ENCODE measurements at regions not wholly inside any gene's neighbourhood (a gene's known extent, or its start where the extent isn't known, plus 50 kb on each side); places are given as distances from the start of the nearest gene placed in this dataset.

DNA sequence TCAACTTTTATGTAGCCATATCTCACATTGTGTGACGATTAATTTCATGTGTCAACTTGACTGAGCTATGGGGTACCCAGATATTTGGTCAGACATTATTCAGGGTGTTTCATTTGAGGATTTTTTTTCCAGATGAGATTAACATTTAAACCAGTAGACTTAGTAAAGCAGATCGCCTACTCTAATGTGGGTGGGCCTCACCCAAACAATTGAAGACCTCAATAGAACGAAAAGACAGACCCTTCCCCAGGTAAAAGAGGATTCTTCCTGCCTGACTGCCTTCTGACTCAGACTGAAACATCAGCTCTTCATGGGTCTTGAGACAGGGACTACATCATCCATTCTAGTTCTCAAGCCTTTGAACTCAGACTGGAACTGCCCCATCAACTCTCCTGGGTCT, 231.7 kb upstream of the SASH1 start:
- DNase-seq = no peak

DNA sequence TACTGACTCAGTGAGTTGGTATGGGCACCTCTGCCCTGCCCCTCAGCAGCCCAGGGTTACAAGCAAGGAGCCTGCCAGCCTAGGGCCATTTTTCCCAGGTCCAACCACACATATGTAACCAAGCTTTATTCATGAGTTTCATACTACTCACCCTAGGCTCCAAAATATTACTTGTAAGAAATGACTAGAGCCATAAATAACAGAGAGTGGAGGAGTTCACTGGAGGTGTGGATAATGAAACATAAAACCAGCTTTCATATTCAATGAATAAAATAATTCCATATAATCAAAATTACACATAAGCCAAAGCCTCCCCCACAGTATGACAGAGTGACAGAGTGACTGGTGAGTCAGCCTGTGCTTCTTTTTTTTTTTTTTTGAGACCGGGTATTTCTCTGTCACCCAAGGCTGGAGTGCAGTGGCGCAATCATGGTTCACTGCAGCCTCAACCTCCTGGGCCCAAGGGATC, 229.8 kb upstream of the SASH1 start:
- no peak for DNase-seq

DNA sequence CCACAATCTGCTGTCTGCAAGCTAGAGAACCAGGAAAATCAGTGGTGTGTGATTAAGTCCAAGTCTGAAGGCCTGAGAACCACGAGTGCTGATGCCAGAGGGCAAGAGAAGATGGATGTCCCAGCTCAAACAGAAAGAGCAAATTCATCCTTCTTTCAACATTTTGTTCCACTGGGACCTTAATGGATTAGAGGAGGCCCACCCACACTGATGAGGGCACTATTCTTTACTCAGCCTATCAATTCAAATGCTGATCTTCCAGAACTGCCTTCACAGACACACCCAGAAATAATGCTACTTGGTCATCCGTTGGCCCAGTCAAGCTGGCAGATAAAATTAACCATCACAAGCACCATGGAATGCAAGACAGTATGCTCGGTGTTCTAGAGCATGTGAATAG, 226.6 kb upstream of the SASH1 start:
- DNase-seq = no peak

GRCh38 chr6:148118244-148118643, 224.4 kb upstream of the SASH1 start:
- DNase-seq = no peak

DNA sequence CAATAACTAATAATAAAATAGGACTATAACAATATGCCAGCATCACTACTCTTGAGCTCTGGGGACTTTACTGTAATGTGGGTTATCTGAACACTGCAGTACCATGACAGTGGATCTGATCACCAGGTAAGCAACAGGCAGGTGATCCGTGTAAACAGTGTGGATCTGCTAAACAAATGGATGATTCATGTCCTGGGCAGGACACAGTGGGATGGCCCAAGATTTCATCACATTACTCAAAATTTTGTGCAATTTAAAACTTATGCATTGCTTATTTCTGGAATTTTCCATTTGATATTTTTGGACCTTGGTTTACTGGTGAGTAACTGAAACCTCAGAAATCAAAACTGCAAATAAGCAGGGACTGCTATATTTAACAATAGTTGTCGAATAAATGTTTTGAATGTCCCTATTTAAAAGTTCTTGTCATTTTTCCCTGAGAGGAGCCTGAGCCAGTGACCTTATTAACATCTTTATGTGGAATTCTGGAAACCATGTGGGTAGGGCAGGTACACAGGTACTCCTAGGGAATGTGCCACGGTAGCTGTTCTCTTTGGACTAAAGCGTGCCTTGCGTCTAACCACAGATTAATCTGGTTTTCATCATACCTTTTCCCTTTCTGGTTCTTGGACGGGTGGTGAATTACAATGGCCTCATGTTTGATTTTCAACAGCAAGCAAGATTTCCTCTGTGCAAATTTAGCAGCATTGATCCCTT, 214.5 kb upstream of the SASH1 start:
- DNase-seq = no peak

DNA sequence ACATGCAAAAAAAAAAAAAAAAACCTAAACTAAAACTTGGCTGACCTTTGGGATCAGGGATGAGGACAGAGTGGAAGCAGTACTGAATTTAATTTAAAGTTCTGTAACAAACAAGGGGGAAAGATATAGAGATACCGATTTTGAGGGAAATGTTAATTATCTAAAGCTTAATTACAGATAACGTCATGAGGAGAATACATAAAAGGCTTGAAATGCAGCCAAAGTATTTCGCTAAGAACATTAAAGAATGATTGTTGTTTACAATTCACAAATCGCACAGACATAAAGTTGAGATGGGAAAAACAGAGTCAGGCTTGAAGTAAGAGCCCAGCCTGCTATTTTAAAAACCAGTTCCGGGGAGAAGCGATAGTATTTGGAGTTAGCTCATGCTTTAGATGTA, 208.0 kb upstream of the SASH1 start:
- no peak for DNase-seq

- DNase-seq = no peak
Observed at GRCh38 chr6:148136586-148136985, 206.1 kb upstream of the SASH1 start.

DNA sequence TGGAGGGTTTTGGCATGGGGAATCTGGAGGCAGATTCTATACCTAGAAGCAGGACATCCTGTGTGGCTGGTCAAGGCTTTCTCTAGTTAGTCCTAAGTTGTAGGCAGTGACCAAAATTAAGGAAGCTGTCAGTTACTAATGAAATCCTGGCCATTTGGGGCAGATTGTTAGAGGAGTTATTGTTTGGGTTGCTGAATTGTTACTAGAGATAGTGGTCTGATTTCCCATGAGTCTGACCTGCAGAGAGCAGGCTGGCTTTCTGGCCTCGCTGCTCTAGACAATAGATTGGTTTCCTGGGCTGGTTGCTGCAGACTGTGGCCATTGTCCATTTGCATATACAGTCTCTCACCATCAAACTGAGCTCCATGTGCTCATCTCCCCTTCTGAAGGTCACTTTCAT, 205.0 kb upstream of the SASH1 start:
- no peak for DNase-seq

GRCh38 chr6:148138573-148138972, 204.1 kb upstream of the SASH1 start:
- DNase-seq = no peak

- DNase-seq = no peak
Observed at GRCh38 chr6:148140772-148141557, 201.7 kb upstream of the SASH1 start.

- no peak for DNase-seq
Observed at GRCh38 chr6:148142821-148143220, 199.8 kb upstream of the SASH1 start.

DNA sequence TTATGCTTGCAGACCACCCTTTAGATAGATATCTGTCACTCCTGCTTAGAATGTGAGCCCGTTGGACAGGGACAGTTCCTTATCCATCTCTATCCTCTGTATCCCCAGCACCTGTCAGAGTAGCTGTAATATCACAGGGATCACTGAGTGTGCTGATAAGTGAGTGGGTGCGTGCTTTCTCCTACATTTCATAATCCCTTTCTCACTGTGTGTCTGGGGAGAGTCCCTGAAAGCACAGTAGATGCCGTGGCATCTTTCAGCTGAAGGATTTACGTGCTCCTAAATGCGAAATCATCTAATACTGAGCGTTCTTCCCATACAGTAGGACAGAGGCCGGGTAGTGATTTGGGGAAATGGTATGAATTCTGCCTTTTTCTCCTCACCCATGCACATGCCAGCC, 198.9 kb upstream of the SASH1 start:
- DNase-seq = no peak

DNA sequence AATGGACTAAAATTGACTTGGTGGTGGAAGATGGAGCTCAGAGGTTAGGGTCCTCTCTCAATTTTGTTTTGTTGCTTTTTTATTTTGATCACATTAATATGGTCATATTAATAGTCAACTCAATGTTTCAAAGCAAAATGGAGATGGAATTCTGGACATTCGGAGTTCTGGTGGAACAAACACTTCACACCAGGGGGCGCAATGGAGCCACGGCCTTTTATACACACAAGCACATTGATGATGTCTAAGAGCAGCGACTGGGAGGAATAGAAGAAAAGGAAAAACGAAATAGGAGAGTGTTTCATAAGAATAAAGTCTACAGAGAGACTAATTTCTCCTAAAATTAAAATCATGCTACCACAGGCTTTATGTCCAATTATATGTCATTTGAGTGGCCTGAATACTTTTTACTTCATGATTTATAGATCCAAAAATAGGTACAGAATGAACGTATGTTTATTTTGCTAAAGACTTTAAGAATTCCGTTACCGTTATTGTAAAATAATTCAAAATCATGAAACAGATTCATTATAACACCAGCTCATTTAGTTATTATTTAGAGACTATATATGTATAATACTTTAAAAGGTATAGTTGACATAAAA, 197.6 kb upstream of the SASH1 start:
- peak; percentile 76 for DNase-seq

DNA sequence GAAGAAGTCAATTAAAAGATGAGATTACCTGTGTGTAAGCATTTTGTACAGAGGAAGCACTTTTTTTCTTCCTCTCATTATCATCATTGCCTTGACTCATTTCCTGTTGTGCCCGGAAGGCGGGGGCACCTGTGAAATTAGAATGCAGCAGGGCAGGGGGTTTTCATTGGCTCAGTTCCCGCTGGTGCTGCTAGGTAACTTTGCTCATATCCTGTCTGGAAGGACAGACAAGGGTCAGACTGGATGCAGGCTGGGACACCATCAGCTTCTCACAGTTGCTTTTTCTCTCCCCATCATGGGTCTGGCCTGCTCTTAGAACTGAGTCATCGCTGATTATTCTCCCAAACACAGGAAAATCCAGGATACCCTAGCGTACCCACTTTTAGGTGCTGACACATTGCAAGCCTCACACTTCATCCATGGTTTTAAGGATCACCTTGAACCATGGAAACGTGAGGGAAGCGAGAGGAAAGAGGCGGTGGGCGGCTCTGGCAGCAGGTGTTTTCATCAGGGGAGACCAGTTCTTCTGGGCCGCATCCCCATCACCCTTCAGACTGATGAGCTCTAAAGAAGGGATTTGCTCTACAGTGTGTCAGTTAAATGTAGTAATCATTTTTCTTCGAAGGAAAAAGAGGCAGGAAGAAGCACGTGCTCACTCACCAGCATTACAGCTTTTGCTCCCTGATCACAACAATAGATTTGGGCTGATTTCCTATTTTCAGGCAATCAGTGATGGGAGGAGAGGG, 195.7 kb upstream of the SASH1 start:
- no peak for DNase-seq

DNA sequence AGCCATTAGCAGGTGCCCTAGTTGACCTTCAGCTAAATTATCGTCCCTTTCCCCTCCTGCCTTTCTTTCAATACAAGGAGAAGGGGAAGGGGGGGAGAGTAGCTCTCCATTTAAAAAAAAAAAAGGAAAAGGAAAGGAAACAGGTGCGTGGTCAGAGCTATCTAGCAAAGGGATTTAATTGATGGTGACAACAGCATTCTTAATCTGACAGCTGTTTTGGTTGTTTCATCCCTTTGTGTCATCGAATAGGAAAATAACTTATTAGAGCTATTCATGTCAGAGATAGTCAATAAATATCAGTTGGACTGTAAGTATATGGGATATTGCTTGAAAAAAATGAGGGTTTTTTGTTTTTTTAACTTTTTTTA, 195.2 kb upstream of the SASH1 start:
- no peak for DNase-seq

GRCh38 chr6:148151896-148152643, 190.6 kb upstream of the SASH1 start:
- DNase-seq = no peak

- DNase-seq = no peak
Observed at GRCh38 chr6:148154668-148155067, 188.0 kb upstream of the SASH1 start.

GRCh38 chr6:148155293-148155692, 187.3 kb upstream of the SASH1 start:
- DNase-seq = no peak

DNA sequence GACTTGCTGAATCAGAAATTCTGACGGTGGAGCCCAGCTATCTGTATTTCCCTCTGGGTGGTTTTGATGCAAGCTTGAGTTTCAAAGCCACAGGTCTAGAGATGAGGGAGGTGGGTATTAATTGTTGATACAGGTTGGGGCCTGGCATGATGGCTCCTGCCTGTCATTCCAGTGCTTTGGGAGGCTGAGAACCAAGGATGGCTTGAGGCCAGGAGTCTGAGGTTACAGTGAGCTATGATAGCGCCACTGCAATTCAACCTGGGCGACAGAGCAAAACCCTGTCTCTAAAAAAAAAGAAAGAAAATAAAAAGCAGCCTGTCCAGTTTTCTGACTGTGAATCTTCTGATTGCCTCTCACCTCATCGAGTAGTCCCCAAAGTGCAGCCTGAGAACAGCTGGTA, 184.8 kb upstream of the SASH1 start:
- no peak for DNase-seq

DNA sequence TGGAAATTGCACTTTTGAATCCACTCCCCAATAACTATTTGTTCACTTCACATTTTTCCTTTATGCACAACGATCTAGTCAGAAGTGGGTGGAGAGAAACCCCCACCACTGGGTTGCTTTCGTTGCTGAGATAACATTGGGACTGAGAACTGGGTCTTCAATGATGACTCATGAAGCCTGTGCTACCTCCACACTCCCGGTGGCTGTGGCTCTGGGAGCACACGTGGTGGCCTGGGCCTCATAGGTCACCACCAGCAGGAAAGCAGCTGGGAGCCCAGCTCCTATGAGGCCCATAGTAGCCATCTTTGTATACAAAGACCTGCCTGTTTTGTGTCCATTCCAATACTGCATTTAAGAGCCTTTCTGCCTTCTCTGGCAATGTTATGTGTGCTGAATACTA, 178.0 kb upstream of the SASH1 start:
- no peak for DNase-seq

DNA sequence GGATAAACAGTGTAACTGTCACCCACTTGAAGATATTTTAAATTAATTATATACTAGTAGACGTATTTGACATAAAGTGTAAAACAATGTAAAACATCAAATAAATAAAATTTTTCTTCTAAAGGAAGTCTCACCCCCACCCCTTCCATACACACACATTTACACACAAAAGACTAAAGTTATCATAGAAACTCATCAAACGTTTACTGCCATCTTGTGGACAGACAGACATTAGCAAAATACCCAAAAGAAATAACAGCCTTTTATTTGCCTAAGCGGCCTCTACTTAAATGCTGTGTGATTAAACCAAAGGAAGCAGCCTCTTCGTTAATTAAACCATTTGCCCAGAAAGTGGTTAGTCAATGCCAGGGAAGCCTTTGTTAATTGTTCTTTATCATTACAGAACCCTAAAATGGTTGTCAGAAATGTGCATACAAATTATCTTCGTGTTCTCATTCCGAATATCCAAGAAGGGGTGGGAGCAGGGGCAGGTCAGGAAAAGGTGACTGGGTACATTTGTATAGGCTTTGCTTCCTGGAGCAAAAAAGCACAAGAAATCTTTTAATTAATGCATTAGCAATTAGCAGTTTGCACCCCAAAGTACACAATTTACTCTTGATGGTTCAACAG, 176.2 kb upstream of the SASH1 start:
- DNase-seq = peak; percentile 72

DNA sequence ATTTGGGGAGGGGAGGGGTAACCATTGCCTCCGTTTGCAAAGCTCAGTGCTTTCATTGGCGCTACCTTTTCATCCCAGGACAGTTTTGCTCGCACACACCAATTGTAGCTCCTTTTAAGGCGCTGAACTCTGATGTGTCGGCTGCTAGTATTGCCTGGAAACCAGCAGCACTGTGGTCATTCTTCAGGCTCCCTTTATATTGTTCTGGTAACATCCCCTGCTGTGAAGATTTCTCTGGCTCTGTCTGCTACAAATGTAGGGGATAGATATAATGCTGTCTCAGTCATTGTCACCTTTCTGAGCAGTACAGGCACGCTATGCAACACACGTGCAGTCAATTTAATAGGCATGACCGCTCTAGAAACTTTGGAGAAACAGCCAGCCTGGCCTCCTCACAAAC, 172.9 kb upstream of the SASH1 start:
- no peak for DNase-seq

Measured in fibroblast of skin of scalp (primary cell).